A673 (cell line): ENCODE measurements at regions not wholly inside any gene's neighbourhood (a gene's known extent, or its start where the extent isn't known, plus 50 kb on each side); places are given as distances from the start of the nearest gene placed in this dataset.

Experiments
- BruUV-seq: library from RNA; stranded (reverse); fragments of 400-500 nt; replicated peaks from 2 replicates; lab custom pipeline; 2021; lab: Mats Ljungman, UMichigan
- CTCF ChIA-PET: fragments of 300-600 bp; sonication (Branson Sonifier 250); formaldehyde crosslinking; loops from one replicate; lab custom pipeline; 2022; ENCODE audit warnings: antibody characterized with exemption; lab: Charles Lee
- POLR2A ChIA-PET: fragments of 300-600 bp; sonication (Branson Sonifier 250); formaldehyde crosslinking; loops from one replicate; lab custom pipeline; 2022; ENCODE audit warnings: antibody characterized with exemption; ENCODE audit not compliant: low non-redundant PET; lab: Charles Lee
- DNase-seq: peaks from one replicate; pipeline ENCODE4 v3.0.0-alpha.2; 2015; ENCODE audit warnings: low spot score
- H3K27ac ChIP-seq: fragments of 200-600 bp; sonication (generic); 2 replicates; pipeline ENCODE4 v1.5.1; 2016; ENCODE audit warnings: mixed run types, low read depth, mild to moderate bottlenecking, mixed read lengths, antibody characterized with exemption, low read length; ENCODE audit not compliant: poor library complexity, severe bottlenecking
- H3K27me3 ChIP-seq: fragments of 200-600 bp; sonication (generic); replicated peaks from 2 replicates; pipeline ENCODE4 v1.6.1; 2017; ENCODE audit warnings: mixed run types, low read depth, mild to moderate bottlenecking, mixed read lengths, antibody characterized with exemption, low read length; ENCODE audit not compliant: insufficient read depth, poor library complexity
- H3K36me3 ChIP-seq: fragments of 200-600 bp; sonication (generic); 2 replicates; pipeline ENCODE4 v1.6.1; 2016; ENCODE audit warnings: mixed run types, mild to moderate bottlenecking, mixed read lengths, antibody characterized with exemption, low read length; ENCODE audit not compliant: insufficient read depth, poor library complexity, severe bottlenecking
- H3K4me1 ChIP-seq: fragments of 200-600 bp; sonication (generic); 2 replicates; pipeline ENCODE4 v1.6.1; 2017; ENCODE audit warnings: mixed run types, mild to moderate bottlenecking, mixed read lengths, antibody characterized with exemption, low read length; ENCODE audit not compliant: insufficient read depth, poor library complexity, severe bottlenecking
- H3K4me3 ChIP-seq: fragments of 200-600 bp; sonication (generic); 2 replicates; pipeline ENCODE4 v1.5.1; 2016; ENCODE audit warnings: low read depth, mixed run types, mild to moderate bottlenecking, mixed read lengths, low read length; ENCODE audit not compliant: poor library complexity, severe bottlenecking
- H3K9me3 ChIP-seq: fragments of 200-600 bp; sonication (generic); 2 replicates; pipeline ENCODE4 v1.6.1; 2016; ENCODE audit warnings: mixed run types, low read depth, mild to moderate bottlenecking, mixed read lengths, antibody characterized with exemption, low read length; ENCODE audit not compliant: poor library complexity, severe bottlenecking
- EZH2 ChIP-seq: fragments of 200-600 bp; sonication (generic); IDR thresholded peaks from 2 replicates; pipeline ENCODE4 v1.6.1; 2017; ENCODE audit warnings: borderline replicate concordance, low read depth, mild to moderate bottlenecking, mixed read lengths, antibody characterized with exemption, low read length; ENCODE audit not compliant: poor library complexity, severe bottlenecking
- intact Hi-C: fragments of 100-400 bp; cut with micrococcal nuclease; formaldehyde crosslinking; loops from one replicate; pipeline ENCODE4 v1.10.0; 2022; ENCODE audit not compliant: unreplicated experiment
- TF ChIP-seq, protein P1 (sequence below): fragments of 300-800, 200-600 bp; sonication (generic); conservative IDR thresholded peaks from 2 replicates; pipeline ENCODE4 v1.5.1; 2017; ENCODE audit warnings: low read depth, mild to moderate bottlenecking, antibody characterized with exemption, low read length, moderate library complexity, mixed read lengths

DNA sequence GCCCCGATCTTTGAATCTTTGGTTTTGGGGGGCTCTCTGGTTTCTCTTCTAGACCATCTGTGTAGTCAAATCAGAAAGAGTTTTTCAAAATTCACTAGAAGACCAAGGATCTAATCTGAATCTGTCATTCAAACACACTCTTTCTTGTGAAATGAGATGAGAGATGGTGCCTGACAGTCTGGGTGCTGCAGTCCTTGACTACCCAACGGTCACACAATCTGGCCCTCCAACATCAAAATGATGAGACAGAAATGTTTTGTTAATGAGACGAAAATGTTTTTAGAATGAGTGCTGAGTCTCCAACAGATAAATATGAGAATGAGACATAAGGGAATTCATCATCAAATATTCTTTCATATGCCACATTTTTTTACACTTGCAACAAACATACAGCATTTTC is 695.7 kb upstream of the USP15 start:
- Histone ChIP-seq H3K27me3 (no peaks in the 10 kb centered on the region), H3K36me3 (no peaks in the 10 kb centered on the region), H3K4me1 (no peaks in the 10 kb centered on the region), H3K4me3 (no peak overlapping the region), H3K9me3 (peaks cover 3% of the 10 kb centered on the region), H3K27ac (no peak overlapping the region)
- intact Hi-C loops, result no loop called here
- BruUV-seq, result no TSS peak
- ChIA-PET CTCF (no interaction called here), POLR2A (no interaction called here)
- no peak for TF ChIP-seq EZH2
- TF ChIP-seq, protein P1, sequence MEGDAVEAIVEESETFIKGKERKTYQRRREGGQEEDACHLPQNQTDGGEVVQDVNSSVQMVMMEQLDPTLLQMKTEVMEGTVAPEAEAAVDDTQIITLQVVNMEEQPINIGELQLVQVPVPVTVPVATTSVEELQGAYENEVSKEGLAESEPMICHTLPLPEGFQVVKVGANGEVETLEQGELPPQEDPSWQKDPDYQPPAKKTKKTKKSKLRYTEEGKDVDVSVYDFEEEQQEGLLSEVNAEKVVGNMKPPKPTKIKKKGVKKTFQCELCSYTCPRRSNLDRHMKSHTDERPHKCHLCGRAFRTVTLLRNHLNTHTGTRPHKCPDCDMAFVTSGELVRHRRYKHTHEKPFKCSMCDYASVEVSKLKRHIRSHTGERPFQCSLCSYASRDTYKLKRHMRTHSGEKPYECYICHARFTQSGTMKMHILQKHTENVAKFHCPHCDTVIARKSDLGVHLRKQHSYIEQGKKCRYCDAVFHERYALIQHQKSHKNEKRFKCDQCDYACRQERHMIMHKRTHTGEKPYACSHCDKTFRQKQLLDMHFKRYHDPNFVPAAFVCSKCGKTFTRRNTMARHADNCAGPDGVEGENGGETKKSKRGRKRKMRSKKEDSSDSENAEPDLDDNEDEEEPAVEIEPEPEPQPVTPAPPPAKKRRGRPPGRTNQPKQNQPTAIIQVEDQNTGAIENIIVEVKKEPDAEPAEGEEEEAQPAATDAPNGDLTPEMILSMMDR, result no peak
- DNase-seq, result no peak

DNA sequence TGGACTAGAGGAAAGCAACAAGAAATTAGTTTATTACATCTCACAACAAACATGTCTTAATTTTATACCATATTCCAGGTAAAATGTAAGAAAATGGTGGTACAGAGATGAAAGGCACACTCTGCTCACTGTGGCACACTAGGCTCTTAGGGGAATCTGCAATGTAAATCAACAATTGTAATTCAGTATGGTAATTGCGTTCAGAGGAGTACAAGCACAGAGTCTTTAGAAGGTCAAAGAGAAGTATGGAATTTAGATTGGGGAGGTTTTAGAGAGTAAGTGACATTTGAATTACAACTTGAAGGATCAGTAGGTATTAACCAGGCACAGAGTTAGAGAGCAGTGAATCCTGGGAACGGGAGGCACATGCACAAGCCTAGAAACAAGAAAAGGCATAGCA is 694.0 kb upstream of the USP15 start:
- H3K4me3 ChIP-seq, result no peak overlapping the region
- no peaks in the 10 kb centered on the region for H3K4me1 ChIP-seq
- H3K9me3 ChIP-seq, result no peaks in the 10 kb centered on the region
- CTCF ChIA-PET, result no interaction called here
- no peak for DNase-seq
- BruUV-seq, result no TSS peak
- no peaks in the 10 kb centered on the region for H3K36me3 ChIP-seq
- TF ChIP-seq, protein P1, result no peak
- intact Hi-C loops, result no loop called here
- POLR2A ChIA-PET, result no interaction called here
- no peak overlapping the region for H3K27ac ChIP-seq
- no peaks in the 10 kb centered on the region for H3K27me3 ChIP-seq

DNA sequence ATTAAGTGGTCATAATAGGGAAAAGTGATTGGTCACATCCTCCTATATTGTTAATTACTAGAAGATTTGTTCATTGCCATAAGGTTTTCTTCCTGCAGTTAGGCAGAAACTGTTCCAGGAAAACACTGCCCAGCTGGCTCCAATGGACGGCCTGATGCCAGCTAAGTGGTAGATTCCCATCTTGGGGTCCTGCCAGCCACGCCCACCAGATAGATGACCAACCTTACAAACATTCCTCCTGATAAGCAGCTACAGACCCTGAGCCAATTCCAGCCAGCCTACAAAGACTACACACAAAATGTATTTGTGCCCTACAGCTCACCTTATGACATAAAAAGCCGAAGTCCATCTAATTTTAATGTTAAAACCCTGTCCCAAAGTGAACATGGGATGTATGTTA is 685.9 kb upstream of the USP15 start:
- POLR2A ChIA-PET, result no interaction called here
- Histone ChIP-seq H3K27me3 (no peaks in the 10 kb centered on the region), H3K27ac (no peak overlapping the region), H3K4me3 (no peak overlapping the region), H3K4me1 (no peaks in the 10 kb centered on the region), H3K36me3 (no peaks in the 10 kb centered on the region), H3K9me3 (no peaks in the 10 kb centered on the region)
- TF ChIP-seq, protein P1, result no peak
- BruUV-seq, result no TSS peak
- CTCF ChIA-PET, result no interaction called here
- intact Hi-C loops, result no loop called here
- no peak for DNase-seq
